Middle frontal gyrus (tissue), 1 donor: ENCODE measurements at regions not wholly inside any gene's neighbourhood (a gene's known extent, or its start where the extent isn't known, plus 50 kb on each side); places are given as distances from the start of the nearest gene placed in this dataset.

ENCODE experiments used
- DNase-seq: peaks from one replicate; pipeline ENCODE4 v3.0.0-alpha.2; 2015; ENCODE audit warnings: low spot score; ENCODE audit errors: extremely low spot score

DNA sequence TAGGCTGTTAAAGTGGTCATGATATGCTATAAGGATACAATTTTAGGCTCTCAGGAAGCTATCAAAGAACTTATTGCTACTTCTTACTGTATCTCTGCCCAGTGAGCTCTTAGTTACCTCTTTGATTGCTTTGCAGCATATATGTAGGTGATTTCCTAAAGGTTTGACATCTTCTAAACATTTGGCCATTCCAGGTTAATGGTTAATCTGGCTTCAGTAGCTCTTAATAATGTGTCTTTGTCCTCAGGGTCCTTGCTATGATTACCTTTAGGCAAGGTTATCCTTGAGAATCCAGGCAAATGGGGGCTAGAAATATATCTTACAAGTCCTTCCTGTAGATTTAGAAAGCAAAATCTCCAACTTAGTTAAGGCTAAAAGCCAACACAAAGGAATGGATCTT, 575.4 kb downstream of the TFAP2B start:
- no peak for DNase-seq

DNA sequence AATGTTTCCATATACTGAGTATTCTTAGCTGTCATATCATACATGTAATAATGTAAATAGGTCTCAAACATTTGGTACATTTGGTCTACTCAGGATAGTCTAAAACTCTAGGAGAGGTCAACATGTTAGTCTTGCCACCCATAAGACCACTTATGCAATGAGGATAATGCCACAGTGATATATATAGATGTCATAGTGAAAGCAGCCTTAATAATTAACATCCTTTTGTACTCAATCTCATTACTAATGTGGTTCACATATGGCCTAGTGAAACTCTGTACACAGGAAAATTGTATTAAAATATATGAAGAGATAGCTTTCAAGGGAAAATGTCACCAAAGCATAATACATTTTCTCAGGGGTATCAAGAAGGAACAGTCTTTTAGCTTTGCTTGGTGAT, 577.9 kb downstream of the TFAP2B start:
- DNase-seq = no peak

GRCh38 chr6:51398064-51398705, 579.5 kb downstream of the TFAP2B start:
- no peak for DNase-seq

DNA sequence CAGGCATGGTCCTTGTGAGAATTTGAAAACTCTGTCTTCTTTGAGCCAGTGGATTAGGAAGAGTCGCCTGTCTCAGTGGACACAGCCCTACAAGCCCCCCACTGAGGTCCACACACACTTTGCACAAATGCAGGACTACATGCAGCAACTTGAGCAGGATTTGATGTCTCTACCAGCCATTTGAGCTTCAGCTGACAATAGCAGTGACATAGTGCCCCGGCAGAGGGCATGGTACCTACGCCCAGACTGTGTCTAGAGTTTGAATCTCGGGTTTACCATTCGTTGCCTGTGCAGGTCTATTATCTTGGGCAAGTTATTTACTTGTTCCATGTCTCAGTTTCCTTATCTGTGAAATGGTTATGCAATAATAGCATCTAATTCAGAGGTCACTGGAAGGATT, 580.1 kb downstream of the TFAP2B start:
- DNase-seq = no peak

GRCh38 chr6:51410453-51410852, 591.8 kb downstream of the TFAP2B start:
- no peak for DNase-seq

GRCh38 chr6:51411496-51412125, 592.9 kb downstream of the TFAP2B start:
- DNase-seq = no peak

DNA sequence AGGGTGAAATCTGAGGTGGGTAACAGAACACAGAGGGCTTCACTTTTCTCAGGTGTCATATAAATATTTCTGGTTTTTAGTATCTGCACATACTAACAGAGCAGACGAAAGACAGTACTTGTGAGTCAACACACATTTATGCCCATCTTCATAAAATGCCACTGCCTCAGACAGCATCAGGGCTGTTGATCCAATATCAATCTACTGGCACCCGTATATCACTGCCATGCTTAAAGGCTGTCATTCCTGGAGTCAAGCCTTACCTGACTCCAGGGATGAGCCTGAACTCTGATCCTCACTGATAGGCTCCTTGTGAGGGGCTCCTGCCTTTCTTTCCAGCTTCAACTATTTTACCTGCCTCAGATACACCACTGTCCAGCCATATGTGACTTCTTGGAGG, 595.7 kb downstream of the TFAP2B start:
- DNase-seq = no peak

GRCh38 chr6:51415501-51415900, 596.8 kb downstream of the TFAP2B start:
- no peak for DNase-seq

DNA sequence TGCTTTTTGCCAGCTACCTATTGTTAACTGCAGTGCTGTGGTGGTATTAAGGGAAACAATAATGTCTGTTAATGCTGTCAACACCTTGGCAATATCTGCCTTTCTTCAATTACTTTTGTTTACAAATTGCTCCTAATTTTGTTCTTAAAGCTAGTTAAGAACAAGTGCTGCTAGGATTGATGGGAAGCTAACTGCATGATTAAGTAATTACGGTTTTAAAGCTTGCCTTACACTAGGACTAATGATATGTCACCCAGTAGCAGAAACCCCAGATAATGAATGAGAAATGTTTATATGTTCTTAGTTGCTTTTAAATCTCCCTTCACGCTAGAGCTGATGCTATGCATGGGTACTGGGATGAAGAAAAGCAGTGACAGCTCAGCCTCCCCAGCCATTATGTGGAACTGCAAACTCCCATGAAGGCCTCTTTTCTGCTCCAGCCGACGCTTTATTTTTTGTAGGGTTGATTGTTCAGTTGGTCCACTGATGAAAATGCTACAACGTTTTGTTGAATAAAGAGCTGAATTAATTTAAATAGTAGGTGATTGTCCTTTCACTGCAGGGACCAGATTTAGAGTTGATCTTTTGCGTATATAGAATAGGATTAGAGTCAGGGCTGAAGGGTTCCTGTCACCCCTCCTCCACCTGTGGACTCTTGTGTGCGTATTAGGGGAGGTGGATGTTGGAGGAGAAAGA, 610.5 kb downstream of the TFAP2B start:
- DNase-seq = no peak

- DNase-seq = no peak
Observed at GRCh38 chr6:51430589-51430988, 611.9 kb downstream of the TFAP2B start.

GRCh38 chr6:51432481-51432880, 613.8 kb downstream of the TFAP2B start:
- no peak for DNase-seq

DNA sequence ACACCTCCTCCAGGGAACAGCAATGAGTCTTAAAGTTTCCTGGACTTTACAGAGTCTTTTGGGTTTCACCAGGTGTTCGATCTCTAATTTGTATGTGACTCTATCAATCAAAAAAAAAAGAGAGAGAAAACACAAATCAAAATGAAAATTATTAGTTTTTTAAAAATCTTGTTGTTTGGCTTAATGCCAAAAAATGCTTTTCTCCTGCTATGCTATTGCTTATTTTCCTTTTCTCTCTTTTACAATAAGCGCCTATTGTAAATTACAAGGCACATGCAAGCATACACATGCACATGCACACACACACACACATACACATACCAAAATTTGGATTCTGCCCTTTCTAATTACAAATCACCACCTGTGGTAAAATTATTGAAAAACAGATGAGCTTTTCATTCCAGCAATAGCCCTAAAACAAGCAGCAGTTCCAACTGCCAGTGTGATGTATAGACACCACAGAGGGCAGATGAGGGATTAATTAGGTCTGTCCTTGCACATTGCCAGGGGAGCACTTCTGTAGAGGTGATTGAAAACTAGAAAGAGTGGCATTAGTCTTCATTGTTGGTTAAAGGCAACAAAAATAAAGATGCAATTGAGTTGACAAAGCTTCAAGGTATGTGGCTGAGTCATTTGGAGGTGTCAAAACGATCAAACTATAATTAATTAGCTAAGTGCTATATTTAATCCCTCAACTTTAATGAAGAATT, 631.7 kb downstream of the TFAP2B start:
- DNase-seq = no peak

DNA sequence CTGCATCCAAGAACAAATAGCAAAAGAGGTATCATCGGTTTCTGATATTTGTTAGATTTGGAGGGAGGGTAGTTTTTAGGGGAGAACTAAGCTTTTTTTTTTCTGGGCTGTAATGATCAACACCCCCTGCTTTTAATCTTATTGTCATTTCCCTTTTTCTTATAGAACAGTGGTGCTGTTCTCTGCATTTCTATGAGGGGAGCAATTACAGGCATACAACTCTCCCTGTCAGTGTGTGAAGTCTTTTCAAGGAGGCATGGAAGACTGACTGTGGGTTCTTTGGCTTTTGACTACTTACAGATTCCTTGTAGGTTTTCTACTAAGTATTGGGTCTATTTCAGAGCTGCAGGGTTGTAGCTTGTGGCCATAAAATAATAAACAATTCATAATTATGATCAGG, 632.3 kb downstream of the TFAP2B start:
- no peak for DNase-seq

GRCh38 chr6:51456282-51456681, 631.1 kb downstream of the PKHD1 start:
- no peak for DNase-seq

DNA sequence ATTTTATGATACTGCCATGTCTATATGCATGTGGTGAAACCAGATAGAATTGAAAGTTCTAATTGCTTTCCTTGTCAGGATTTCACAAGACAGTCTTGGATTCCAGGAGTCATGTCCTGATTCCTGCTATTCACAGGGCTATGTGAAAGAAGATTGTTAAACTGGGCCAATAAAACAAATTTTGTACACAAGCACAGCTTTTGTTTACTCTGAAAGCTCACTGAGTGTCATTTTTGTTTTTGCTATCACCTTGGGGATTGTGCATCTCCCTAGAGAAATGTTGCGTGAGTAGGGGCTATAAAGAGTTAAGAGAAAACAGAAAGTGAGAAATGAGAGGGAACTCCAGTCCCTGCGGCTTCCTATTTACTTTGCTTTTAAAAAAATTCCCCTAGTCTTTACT, 627.5 kb downstream of the PKHD1 start:
- DNase-seq = no peak

DNA sequence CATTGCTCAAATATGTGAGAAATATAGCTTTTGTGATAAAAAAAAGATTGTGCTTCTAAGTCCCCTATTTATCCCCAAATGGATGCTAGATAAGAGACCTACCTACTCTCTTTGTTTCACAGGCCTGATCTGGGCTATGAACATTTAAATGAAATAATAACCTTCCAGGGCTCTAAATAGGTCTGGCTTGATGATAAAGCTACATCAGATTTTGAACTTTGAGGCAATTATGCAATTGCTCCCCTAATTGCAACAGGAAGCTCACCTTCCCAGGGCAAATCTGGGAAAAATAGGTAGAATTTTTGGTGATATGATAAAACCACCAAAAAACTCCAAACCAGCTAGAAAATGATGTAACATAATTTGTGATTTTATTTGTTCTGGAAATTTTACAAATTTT, 624.5 kb downstream of the PKHD1 start:
- no peak for DNase-seq

- no peak for DNase-seq
Observed at GRCh38 chr6:51463321-51463720, 624.1 kb downstream of the PKHD1 start.

DNA sequence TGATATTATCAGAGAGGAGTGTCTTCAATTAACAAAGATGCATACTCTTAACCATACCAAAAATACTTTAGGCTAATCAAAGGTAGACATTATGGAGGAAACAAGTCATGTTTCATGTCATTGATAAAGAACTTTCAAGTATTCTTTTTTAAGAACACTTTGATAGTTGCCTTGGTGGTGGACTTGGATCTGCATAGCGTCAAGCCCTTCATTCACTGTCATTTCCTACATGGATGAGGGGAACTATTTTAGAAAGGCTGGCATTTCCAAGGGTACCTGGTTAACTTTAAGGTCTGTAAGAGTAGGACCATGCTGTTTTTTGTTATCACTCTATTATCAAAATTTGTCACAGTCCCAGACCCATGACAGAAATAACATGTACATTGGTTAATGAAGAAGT, 622.5 kb downstream of the PKHD1 start:
- no peak for DNase-seq

DNA sequence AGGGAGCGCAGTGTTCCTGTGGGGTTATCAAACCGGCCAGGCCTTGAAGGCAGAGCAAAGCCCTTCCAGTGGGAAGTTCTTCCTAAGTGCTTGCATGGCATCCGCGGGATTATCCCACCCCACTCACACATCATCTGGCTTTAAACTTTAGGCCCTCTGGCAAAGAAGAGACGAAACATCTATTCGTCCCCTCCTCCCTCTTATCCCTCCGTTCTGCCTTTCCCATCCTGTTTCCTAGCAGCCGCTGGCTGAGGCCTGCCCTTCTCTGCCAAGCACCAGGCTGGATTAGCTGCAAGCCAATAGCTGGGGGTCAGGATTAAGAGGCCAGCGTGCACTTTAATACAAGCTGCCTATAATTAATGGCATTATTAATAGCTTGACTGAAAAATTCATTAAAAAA, 621.0 kb downstream of the PKHD1 start:
- no peak for DNase-seq

DNA sequence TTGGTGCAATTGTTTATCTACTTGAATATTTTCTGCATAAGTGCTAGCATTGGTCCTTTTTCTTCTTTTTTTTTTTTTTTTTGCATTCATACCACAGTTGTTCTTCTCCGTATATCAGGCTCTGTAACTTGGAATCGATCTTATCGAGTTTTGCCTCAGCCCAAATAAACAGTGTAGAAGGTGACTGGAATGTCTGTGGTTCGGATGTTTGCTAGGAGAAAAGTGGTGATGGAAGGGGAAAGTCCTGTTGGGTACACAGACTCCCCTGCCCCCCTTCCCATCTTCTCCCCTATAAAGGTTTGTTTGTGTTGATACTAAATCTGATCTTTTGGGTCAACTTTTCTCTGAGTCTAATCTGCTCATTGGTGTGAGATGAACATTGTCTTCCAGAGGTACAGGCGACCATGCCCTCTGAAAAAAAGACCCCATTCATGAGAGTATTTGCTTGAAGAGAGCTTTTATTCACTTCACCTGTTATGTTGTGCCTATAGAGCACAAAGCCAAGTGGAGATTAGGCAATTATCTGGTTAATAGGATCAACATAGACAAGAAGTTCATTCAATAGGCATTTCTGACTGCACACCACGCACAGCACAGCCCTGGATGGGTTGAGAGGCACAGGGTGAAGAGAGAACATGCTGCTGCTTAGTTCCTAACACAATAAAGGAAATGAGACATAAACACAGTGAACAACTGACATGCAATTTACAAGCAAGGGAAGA, 620.0 kb downstream of the PKHD1 start:
- DNase-seq = no peak

DNA sequence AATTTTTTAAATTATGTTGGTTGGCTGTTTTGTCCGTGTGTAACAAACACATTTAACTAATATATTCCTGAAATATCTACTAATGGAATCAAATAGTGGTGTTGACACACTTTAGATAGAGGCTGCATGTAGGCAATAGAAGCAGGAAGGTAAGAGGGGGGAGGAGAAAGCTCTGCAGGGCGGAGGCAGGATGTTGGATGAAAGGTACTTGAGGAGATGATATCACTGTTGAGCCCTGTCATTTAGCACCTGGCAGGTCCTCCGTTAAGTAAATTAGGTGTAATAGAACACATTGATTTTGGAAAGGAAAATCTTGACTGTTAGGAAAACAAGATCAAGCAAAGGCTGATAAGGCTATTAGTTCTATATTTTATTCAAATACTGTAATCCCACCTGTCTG, 618.7 kb downstream of the PKHD1 start:
- no peak for DNase-seq
